NCI-H2196 treated with DMSO at 0.1 percent for 48 hours (cell line): ENCODE measurements at regions not wholly inside any gene's neighbourhood (a gene's known extent, or its start where the extent isn't known, plus 50 kb on each side); places are given as distances from the start of the nearest gene placed in this dataset.

Experiments used
- DNase-seq: peaks from one replicate; lab custom pipeline; 2025; ENCODE audit not compliant: unreplicated experiment; lab: John Stamatoyannopoulos, UW

GRCh38 chr12:68447797-68448260 is 115.7 kb upstream of the MDM1 start:
- no peak for DNase-seq

GRCh38 chr12:68449196-68449595 is 117.0 kb upstream of the MDM1 start:
- DNase-seq, result no peak

- DNase-seq, result no peak
These were observed 118.7 kb upstream of the MDM1 start for GRCh38 chr12:68450947-68451260.

GRCh38 chr12:68451261-68452077 is 119.3 kb upstream of the MDM1 start:
- DNase-seq, result peak; percentile 16

- no peak for DNase-seq
These were observed 120.0 kb upstream of the MDM1 start for GRCh38 chr12:68452078-68452715.

- DNase-seq, result no peak
These were observed 121.1 kb upstream of the MDM1 start for GRCh38 chr12:68453278-68453677.

- DNase-seq, result no peak
These were observed 121.7 kb upstream of the MDM1 start for GRCh38 chr12:68453876-68454275.

- DNase-seq, result peak; percentile 48
These were observed 122.7 kb upstream of the MDM1 start for GRCh38 chr12:68454892-68455291.

- DNase-seq, result no peak
These were observed 123.7 kb upstream of the MDM1 start for GRCh38 chr12:68455691-68456345.

GRCh38 chr12:68458866-68459265 is 126.7 kb upstream of the MDM1 start:
- no peak for DNase-seq

- DNase-seq, result no peak
These were observed 128.1 kb upstream of the MDM1 start for GRCh38 chr12:68460236-68460635.

- DNase-seq, result no peak
These were observed 129.5 kb upstream of the MDM1 start for GRCh38 chr12:68461645-68462044.

- no peak for DNase-seq
These were observed 130.6 kb upstream of the MDM1 start for GRCh38 chr12:68462803-68463202.

GRCh38 chr12:68465227-68465626 is 133.1 kb upstream of the MDM1 start:
- no peak for DNase-seq

GRCh38 chr12:68467514-68467913 is 135.4 kb upstream of the MDM1 start:
- DNase-seq, result no peak

- no peak for DNase-seq
These were observed 135.9 kb upstream of the MDM1 start for GRCh38 chr12:68468036-68468435.

GRCh38 chr12:68469113-68469512 is 137.0 kb upstream of the MDM1 start:
- no peak for DNase-seq

GRCh38 chr12:68470664-68471328 is 138.6 kb upstream of the MDM1 start:
- DNase-seq, result no peak

GRCh38 chr12:68474467-68475204 is 136.1 kb upstream of the RAP1B start:
- DNase-seq, result no peak

GRCh38 chr12:68476794-68477193 is 133.9 kb upstream of the RAP1B start:
- DNase-seq, result no peak

GRCh38 chr12:68477261-68477772 is 133.4 kb upstream of the RAP1B start:
- DNase-seq, result no peak
